ENCODE measurements at regions not wholly inside any gene's neighbourhood (a gene's known extent, or its start where the extent isn't known, plus 50 kb on each side); places are given as distances from the start of the nearest gene placed in this dataset.

- TF ChIP-seq CTCF (IDR thresholded peaks at IDR 0.05; ENCODE audit: insufficient read depth, low read depth, low read length) (no peak), EZH2 (IDR thresholded peaks at IDR 0.05; ENCODE audit: insufficient read depth, low read length) (no peak)
Observed at GRCh38 chr5:4243479-4244264, 648.0 kb downstream of the IRX1 start.
